Endothelial cell of umbilical vein (primary cell): ENCODE measurements at regions not wholly inside any gene's neighbourhood (a gene's known extent, or its start where the extent isn't known, plus 50 kb on each side); places are given as distances from the start of the nearest gene placed in this dataset.

Experiments used
- BruUV-seq: library from RNA; stranded (reverse); fragments of 400-500 nt; replicated peaks from 2 replicates; lab custom pipeline; 2021; lab: Mats Ljungman, UMichigan
- CTCF ChIA-PET: fragments of 300-600, 350-600 bp; sonication (Branson Sonifier 250); formaldehyde crosslinking; loops from one replicate; lab custom pipeline; 2021; ENCODE audit warnings: antibody characterized with exemption, inconsistent platforms; lab: Charles Lee
- POLR2A ChIA-PET: fragments of 300-600, 350-600 bp; sonication (Branson Sonifier 250); formaldehyde crosslinking; loops from one replicate; lab custom pipeline; 2021; ENCODE audit warnings: antibody characterized with exemption, inconsistent platforms; lab: Charles Lee
- DNase-seq: peaks from one replicate; pipeline ENCODE4 v3.0.0-alpha.2; 2011; ENCODE audit warnings: low read depth, low spot score
- FAIRE-seq: peaks from 2 replicates; lab custom pipeline; 2011; peaks lifted over from hg19 to GRCh38; lab: Jason Lieb, UNC
- H2AFZ ChIP-seq: 2 replicates; pipeline ENCODE4 v1.6.0; 2012; ENCODE audit warnings: low read depth, low read length, control low read depth, inconsistent platforms
- H3K27ac ChIP-seq: 2 replicates; pipeline ENCODE4 v1.5.1; 2011; ENCODE audit warnings: low read depth, mild to moderate bottlenecking, control low read depth, low read length, moderate library complexity; ENCODE audit not compliant: insufficient read depth
- H3K27me3 ChIP-seq, 2 experiments: 2 replicates each; pipeline versions ENCODE4 v1.6.0 to v1.6.1; 2011; ENCODE audit warnings: low read length in 2 of 2, mixed read lengths in 1 of 2; ENCODE audit not compliant: control insufficient read depth in 2 of 2, insufficient read depth in 2 of 2
- H3K36me3 ChIP-seq, 2 experiments: 2 replicates in 1 of 2; 3 replicates in 1 of 2; pipeline ENCODE4 v1.5.1; 2011; ENCODE audit warnings: low read length in 2 of 2, mild to moderate bottlenecking in 1 of 2, moderate library complexity in 1 of 2; ENCODE audit not compliant: control insufficient read depth in 2 of 2, insufficient read depth in 2 of 2; ENCODE audit errors: extremely low read depth in 1 of 2
- H3K4me1 ChIP-seq: 3 replicates; pipeline ENCODE4 v1.5.1; 2011; ENCODE audit warnings: mild to moderate bottlenecking, low read length; ENCODE audit not compliant: control insufficient read depth, insufficient read depth; ENCODE audit errors: extremely low read depth
- H3K4me2 ChIP-seq: 2 replicates; pipeline ENCODE4 v1.6.1; 2011; ENCODE audit warnings: low read length, control low read depth, mixed read lengths; ENCODE audit not compliant: insufficient read depth
- H3K4me3 ChIP-seq, 3 experiments: fragments of 200-600 bp in 1 of 3; sonication (generic), shearing (Covaris generic) in 1 of 3; replicated peaks in 1 of 3; 2 replicates each; pipeline ENCODE4 v1.5.1; 2011 to 2016; ENCODE audit warnings: control low read depth in 3 of 3, low read length in 3 of 3, mild to moderate bottlenecking in 2 of 3, inconsistent platforms in 1 of 3, low read depth in 1 of 3, moderate library complexity in 1 of 3; ENCODE audit not compliant: insufficient read depth in 1 of 3
- H3K79me2 ChIP-seq: 2 replicates; pipeline ENCODE4 v1.6.0; 2012; ENCODE audit warnings: low read length, inconsistent platforms; ENCODE audit not compliant: control insufficient read depth, insufficient read depth
- H3K9ac ChIP-seq: replicated peaks from 2 replicates; pipeline ENCODE3; 2011; ENCODE audit warnings: low read length, control low read depth; ENCODE audit not compliant: insufficient read depth; ENCODE audit errors: extremely low read depth
- H3K9me1 ChIP-seq: replicated peaks from 3 replicates; pipeline ENCODE4 v1.6.0; 2011; ENCODE audit warnings: mild to moderate bottlenecking, low read length; ENCODE audit not compliant: control insufficient read depth, insufficient read depth; ENCODE audit errors: extremely low read depth
- H3K9me3 ChIP-seq: replicated peaks from 2 replicates; pipeline ENCODE4 v1.5.1; 2012; ENCODE audit warnings: low read length, inconsistent platforms; ENCODE audit not compliant: control insufficient read depth, insufficient read depth
- H4K20me1 ChIP-seq: replicated peaks from 2 replicates; pipeline ENCODE3; 2011; ENCODE audit warnings: mild to moderate bottlenecking, low read length; ENCODE audit not compliant: control insufficient read depth, insufficient read depth; ENCODE audit errors: extremely low read depth
- CTCF ChIP-seq, 2 donors: IDR thresholded peaks; 1 replicate in 1 of 2; 2 replicates in 1 of 2; pipeline ENCODE4 v1.5.1; 2011; ENCODE audit warnings: low read length in 2 of 2, mild to moderate bottlenecking in 2 of 2, moderate library complexity in 2 of 2, control low read depth in 1 of 2, inconsistent platforms in 1 of 2, low read depth in 1 of 2; ENCODE audit not compliant: insufficient read depth in 1 of 2; ENCODE audit errors: extremely low read depth in 1 of 2
- EZH2 ChIP-seq: IDR thresholded peaks from 2 replicates; pipeline ENCODE4 v1.6.1; 2012; ENCODE audit warnings: borderline replicate concordance, low read depth, mild to moderate bottlenecking, moderate library complexity, low read length, inconsistent platforms; ENCODE audit not compliant: severe bottlenecking
- FOS ChIP-seq: IDR thresholded peaks from 2 replicates; pipeline ENCODE4 v1.6.1; 2011; ENCODE audit warnings: mild to moderate bottlenecking, low read length, moderate library complexity, borderline replicate concordance; ENCODE audit not compliant: insufficient read depth
- GATA2 ChIP-seq: IDR thresholded peaks from 2 replicates; pipeline ENCODE4 v1.7.0; 2011; ENCODE audit warnings: low read depth, mild to moderate bottlenecking, moderate library complexity, mixed read lengths, low read length; ENCODE audit not compliant: insufficient read length, insufficient read depth
- JUN ChIP-seq: IDR thresholded peaks from 2 replicates; pipeline ENCODE4 v1.6.1; 2011; ENCODE audit warnings: borderline replicate concordance, low read depth; ENCODE audit not compliant: insufficient read length, insufficient read depth
- MAX ChIP-seq: IDR thresholded peaks from 2 replicates; pipeline ENCODE4 v1.6.1; 2011; ENCODE audit not compliant: insufficient read depth, insufficient read length
- MYC ChIP-seq: IDR thresholded peaks from one replicate; pipeline ENCODE4 v1.6.1; 2011; ENCODE audit warnings: mild to moderate bottlenecking, low read depth, low read length
- POLR2A ChIP-seq: IDR thresholded peaks from 2 replicates; pipeline ENCODE4 v1.6.1; 2012; ENCODE audit warnings: low read depth, mild to moderate bottlenecking, control low read depth, low read length
- POLR2AphosphoS5 ChIP-seq: IDR thresholded peaks from 2 replicates; pipeline ENCODE4 v1.6.1; 2012; ENCODE audit warnings: low read depth, mild to moderate bottlenecking, control low read depth, low read length, moderate library complexity; ENCODE audit not compliant: insufficient read depth
- dilution Hi-C: fragments of 300-500 bp; cut with MboI; formaldehyde crosslinking; loops from one replicate; pipeline ENCODE4 v1.15.0; 2019; ENCODE audit warnings: low sequenced_read_pairs; ENCODE audit not compliant: extremely low pct_ligation_motif_present
- intact Hi-C: fragments of 100-400 bp; cut with micrococcal nuclease; formaldehyde crosslinking; loops from one replicate; pipeline ENCODE4 v1.10.0; 2022

- no peaks in the 10 kb centered on the region for H3K9me3 ChIP-seq
- no peaks in the 10 kb centered on the region for H3K4me1 ChIP-seq
- intact Hi-C loops (no loop called here), dilution Hi-C loops (no loop called here)
- CTCF ChIA-PET = interaction anchor here (1.0 to 1.2 kb wide), 3 partner anchors 8 to 128 kb away, joined by 3 to 4 read pairs (median 4); no protein-coding TSS in a partner anchor
- peaks cover 2% of the 10 kb centered on the region for H3K9me1 ChIP-seq
- DNase-seq (no peak), FAIRE-seq (no peak)
- no TSS peak for BruUV-seq
- H3K4me2 ChIP-seq = no peak overlapping the region
- POLR2A ChIA-PET = no interaction called here
- H2AFZ ChIP-seq = no peak overlapping the region
- no peak overlapping the region for H3K27ac ChIP-seq
- no peak overlapping the region for H3K9ac ChIP-seq
- H4K20me1 ChIP-seq = no peaks in the 10 kb centered on the region
- H3K4me3 ChIP-seq = no peak overlapping the region
- TF ChIP-seq GATA2 (no peak), FOS (no peak)
- H3K36me3 ChIP-seq = no peaks in the 10 kb centered on the region
- no peaks in the 10 kb centered on the region for H3K79me2 ChIP-seq
- H3K27me3 ChIP-seq = no peaks in the 10 kb centered on the region
These were observed 150.2 kb downstream of the ABCA8 start for GRCh38 chr17:68804777-68805520.

GRCh38 chr17:68803164-68803929 is 151.8 kb downstream of the ABCA8 start:
- Histone ChIP-seq H3K9ac (no peak overlapping the region), H3K4me1 (no peaks in the 10 kb centered on the region), H3K9me3 (no peaks in the 10 kb centered on the region), H4K20me1 (no peaks in the 10 kb centered on the region), H3K4me3 (no peak overlapping the region), H3K9me1 (peaks cover 2% of the 10 kb centered on the region), H2AFZ (no peak overlapping the region), H3K36me3 (no peaks in the 10 kb centered on the region), H3K27ac (no peak overlapping the region), H3K79me2 (no peaks in the 10 kb centered on the region), H3K4me2 (no peak overlapping the region), H3K27me3 (no peaks in the 10 kb centered on the region)
- dilution Hi-C loops (no loop called here), intact Hi-C loops (no loop called here)
- POLR2A ChIA-PET = no interaction called here
- BruUV-seq = no TSS peak
- DNase-seq (no peak), FAIRE-seq (no peak)
- TF ChIP-seq FOS (no peak), GATA2 (no peak), MYC (no peak), POLR2A (no peak), EZH2 (no peak), MAX (no peak), JUN (no peak), CTCF (IDR thresholded peaks at IDR 0.05; ENCODE audit: extremely low read depth in 1 of 2, insufficient read depth in 1 of 2, low read depth in 1 of 2, low read length in 2 of 2) (no peak), POLR2AphosphoS5 (no peak)
- CTCF ChIA-PET = no interaction called here
